Activated CD8-positive, alpha-beta memory T cell treated with anti-CD3 and anti-CD28 coated beads, Interleukin-2, amount 50 U/mL, for 1 hour (primary cell): ENCODE measurements at regions not wholly inside any gene's neighbourhood (a gene's known extent, or its start where the extent isn't known, plus 50 kb on each side); places are given as distances from the start of the nearest gene placed in this dataset.
"Not testable (repeated sequence)": the region's sequence is repeated elsewhere in the genome, so short reads cannot be mapped to it uniquely, and the experiment has no call there.

Experiments used
- DNase-seq: peaks from one replicate; pipeline ENCODE4 v3.0.0-alpha.2; 2020; ENCODE audit errors: extremely low read depth

- DNase-seq: no peak
Observed at GRCh38 chr6:137623293-137623692, 129.1 kb upstream of the OLIG3 start.

DNA sequence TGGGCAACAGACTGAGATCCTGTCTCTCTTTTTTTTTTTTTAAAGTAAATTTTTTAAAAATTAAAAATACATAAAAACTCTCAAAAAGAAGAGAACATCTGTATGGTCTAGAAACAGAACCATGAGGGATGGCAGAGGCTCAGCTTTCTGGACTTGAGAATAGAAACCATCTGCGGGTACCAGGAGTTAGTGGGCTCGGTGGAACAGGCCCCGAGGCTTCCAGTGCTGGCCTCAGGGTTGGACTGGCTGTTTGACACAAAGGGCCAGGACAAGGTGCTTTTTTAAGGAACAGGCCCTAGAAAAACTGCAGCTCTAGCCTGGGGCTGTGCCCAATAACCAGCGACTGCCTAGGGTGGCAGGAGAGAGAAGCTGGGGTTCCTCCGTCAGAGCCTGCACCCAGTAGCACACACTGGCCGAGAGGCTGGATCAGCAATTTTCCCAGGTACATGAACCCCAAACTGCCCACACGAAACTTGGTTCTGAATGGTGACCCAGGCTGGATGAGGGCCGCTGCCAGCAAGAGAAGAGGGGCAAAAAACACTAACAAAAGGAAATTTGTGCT lies 131.0 kb upstream of the OLIG3 start:
- DNase-seq: no peak

DNA sequence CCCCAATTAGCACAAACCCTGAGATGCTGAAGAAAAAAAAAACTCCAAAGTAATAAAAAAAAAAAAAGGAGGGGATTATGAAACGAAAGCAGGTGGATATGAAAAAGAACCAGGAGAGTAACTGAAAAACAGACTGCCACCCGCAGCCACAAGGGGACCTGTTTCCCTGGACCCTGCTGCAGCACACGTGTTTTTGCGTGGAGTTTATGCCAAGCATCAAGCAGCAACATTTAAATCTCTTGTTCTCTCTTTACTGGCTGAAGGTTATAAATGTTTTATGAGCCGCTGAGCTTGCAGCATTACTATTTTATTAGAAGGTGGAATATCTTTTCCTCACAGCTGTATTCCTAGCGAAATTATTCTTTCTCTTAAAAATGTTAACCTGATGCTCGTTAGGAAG lies 131.6 kb upstream of the OLIG3 start:
- DNase-seq: no peak

- DNase-seq: no peak
Observed at GRCh38 chr6:137630666-137631065, 136.5 kb upstream of the OLIG3 start.

- DNase-seq: no peak
Observed at GRCh38 chr6:137631323-137631722, 137.1 kb upstream of the OLIG3 start.

- not testable (repeated sequence) for DNase-seq
Observed at GRCh38 chr6:137634177-137634576, 140.0 kb upstream of the OLIG3 start.

DNA sequence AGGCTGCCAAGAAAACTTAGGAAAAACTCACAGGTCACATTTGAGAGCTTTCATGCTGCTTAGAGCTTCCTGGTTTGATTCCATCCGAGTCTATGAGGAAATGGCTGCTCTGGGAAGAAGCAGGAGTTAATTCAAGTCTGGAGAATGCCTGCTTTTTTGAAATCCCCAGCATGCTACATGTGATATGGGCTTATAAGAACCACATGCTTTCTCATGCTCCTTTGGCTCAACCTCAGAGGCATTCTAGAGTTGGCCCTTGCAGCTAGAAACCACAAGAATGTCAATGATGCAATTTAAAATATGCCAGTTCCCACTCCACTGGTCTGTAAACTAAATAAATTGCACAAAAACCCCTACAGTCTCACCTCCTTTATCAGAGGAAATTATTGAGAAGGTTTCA lies 142.9 kb upstream of the OLIG3 start:
- DNase-seq: no peak

GRCh38 chr6:137638926-137639706 lies 144.9 kb upstream of the OLIG3 start:
- DNase-seq: no peak

DNA sequence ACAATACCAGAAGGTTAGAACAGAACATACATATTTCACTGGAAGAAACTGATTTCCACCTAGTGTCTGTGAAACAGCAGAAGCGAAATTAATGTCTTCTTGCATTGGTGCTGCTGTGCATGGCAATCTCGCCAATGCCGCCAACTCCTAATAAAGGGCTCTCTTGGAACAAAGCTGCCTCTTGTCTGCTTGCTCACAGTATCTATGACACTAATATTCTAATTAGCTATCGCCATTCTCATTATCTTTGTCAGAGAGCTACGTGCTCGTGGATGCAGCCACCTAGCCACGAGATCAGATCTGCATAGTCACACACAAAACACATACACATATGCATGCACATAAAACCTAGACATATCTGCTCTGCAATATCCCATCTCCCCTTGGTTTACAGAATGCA lies 145.9 kb upstream of the OLIG3 start:
- no peak for DNase-seq

DNA sequence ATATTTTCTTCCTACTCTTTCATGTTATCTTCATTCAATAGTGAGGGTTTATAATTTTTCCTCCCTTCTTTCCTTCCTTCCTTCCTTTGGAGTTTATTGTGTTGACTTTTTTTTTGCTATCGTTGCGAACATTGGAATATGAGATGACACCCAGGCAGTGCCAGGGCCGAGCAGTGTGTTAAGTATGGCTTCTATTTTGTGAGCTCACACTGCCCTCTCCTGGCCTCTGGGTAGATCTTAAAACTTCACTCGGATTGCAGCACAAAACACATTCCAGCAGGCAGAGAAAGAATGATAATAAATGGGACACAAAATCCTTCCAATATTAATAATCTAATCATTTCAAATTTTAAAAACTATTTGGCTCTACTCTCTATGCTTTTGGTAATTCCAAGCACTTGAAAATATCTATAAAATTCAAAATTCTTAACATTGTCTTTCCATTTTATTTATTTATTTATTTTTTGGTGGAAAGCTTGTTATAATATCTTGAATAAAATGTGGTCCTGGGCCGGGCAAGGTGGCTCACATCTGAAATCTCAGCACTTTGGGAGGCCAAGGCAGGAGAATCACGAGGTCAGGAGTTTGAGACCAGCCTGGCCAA lies 147.4 kb upstream of the OLIG3 start:
- DNase-seq: peak; percentile 27

DNA sequence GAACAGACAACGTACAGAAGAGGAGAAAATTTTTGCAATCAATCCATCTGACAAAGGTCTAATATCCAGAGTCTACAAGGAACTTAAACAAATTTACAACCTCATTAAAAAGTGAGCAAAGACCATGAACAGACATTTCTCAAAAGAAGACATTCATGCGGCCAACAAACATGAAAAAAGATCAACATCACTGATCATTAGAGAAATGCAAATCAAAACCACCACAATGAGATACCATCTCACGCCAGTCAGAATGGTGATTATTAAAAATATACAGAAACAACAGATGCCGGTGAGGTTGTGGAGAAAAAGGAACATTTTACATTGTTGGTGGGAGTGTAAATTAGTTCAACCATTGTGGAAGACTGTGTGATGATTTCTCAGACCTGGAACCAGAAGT lies 149.0 kb upstream of the OLIG3 start:
- DNase-seq: not testable (repeated sequence)

DNA sequence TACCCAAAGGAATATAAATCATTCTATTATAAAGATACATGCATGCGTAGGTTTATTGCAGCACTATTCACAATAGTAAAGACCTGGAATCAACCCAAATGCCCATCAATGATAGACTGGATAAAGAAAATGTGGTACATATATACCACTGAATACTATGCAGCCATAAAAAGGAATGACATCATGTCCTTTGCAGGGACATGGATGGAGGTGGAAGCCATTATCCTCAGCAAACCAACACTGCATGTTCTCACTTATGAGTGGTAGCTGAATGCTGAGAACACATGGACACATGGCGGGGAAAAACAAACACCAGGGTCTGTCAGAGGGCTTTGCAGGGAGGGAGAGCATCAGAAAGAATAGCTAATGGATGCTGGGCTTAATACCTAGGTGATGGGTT lies 149.4 kb upstream of the OLIG3 start:
- DNase-seq: not testable (repeated sequence)

DNA sequence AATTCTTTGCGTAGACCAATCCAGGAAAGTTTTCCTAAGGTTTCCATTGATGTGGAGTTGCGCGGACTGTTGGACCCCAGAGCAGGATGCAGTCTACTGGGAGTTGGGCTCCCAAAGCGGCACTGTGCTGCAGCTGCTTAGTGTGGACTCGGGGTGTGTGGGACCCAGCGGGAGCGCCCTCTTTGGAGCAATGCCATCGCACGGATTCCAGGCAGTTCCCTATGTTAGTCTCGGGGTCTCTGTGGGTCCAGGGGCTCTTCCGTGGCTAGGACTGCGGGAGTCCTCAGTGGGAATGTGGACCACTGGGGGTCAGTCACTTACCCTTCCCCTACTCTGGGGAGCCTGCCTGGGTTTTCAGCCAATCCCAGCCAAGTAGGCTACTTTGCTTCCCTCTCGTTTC lies 151.7 kb upstream of the OLIG3 start:
- no peak for DNase-seq

DNA sequence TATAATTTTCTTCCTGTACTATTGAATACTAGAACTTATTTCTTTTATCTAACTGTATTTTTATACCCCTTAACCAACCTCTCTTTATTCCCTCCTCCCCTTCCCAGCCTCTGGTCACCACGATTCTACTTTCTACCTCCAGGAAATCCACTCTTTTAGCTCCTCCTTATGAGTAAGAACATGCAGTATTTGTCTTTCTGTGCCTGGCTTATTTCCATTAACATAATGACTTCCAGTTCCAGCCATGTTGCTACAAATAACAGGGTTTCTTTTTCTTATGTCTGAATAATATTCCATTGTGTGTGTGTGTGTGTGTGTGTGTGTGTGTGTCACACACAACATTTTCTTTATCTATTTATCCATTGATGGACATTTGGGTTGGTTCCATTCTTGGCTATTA lies 152.3 kb upstream of the OLIG3 start:
- no peak for DNase-seq

- no peak for DNase-seq
Observed at GRCh38 chr6:137647762-137648447, 153.7 kb upstream of the OLIG3 start.

DNA sequence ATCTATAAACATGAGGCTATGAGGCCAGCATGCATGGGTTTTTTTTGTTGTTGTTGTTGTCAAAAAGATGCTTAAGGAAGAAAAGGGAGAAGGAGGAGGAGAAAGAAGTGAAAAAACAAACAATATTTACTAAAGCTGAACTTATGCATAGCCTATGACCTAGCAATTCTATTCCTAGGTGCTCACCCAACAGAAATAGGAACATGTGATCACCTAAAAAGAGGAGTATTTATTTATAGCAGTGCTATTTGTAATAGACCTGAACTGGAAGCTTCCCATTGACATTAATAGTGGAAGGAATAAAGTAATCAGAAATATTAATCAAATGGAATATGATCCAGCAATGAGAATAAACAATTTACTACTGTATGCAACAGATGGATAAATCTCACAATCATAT lies 156.5 kb upstream of the OLIG3 start:
- no peak for DNase-seq

- DNase-seq: no peak
Observed at GRCh38 chr6:137651178-137651577, 157.0 kb upstream of the OLIG3 start.

DNA sequence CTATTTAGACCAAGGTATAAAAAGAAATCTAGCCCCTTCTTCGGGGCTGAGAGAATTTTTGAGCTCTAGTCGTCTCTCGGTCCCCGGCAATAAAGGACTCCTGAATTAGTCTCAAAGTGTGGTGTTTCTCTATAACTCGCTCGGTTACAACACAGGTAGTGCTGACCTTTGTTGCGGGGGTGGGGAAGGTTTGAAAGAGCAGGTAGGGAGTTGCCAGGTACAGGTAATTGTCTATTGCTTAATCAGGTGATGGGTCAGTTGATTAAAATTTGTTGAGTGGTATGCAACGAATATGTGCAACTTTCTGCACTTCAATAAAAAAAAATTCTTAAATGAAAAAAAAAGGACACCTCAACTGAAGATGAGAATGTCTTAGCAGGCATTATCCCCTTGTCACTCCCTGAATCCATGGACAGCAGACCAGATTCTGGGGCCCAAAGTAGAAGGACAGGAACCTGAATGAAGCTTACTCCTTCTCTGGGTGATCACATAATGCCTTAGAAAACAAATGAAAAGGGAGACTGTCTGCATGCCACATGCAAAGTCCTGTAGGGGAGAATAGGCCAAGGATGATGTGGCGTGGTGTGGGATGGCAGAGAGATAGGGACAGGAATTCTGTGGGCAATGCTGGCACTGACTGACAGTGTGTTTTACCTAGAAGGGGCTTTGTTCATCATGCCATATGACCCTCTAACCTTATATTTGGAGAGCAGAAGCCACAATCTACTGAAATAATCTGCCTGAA lies 157.6 kb upstream of the OLIG3 start:
- DNase-seq: no peak

DNA sequence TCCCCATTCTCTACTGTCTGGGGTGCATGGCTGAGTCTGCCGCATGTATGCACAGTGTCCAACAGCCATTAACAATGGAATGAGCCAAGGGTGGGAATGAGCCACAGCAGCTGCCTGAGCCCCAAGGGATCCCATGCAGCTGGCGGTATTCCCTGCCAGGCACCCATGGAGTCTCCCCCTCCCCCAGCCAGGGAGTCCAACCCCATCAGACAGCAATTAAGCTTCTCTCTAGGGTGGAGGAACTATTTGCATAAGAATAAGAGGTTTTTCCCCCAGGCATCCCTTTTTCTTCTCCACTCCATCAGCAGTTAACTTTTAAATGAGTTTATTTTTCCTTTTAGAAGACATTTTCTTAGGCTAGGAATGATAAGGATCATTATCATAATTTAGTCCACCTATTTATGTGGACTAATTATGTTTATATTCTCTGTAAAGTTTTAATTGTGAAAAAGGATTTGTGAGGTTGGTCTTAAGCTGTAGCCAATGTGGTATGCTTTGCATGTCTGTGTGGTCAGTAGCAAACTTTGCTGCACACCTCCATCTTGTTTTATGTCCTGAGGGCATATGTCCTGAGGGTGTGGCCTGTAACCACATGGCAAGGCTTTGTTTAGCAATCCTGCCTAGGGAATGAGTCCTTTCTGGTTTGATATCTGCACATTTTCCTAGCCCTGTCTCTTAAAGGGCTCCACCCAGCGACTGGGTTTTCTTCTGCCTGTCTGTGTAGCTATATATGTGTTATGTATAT lies 158.9 kb upstream of the OLIG3 start:
- no peak for DNase-seq

- no peak for DNase-seq
Observed at GRCh38 chr6:137653706-137654059, 159.5 kb upstream of the OLIG3 start.

- no peak for DNase-seq
Observed at GRCh38 chr6:137654365-137654981, 160.3 kb upstream of the OLIG3 start.
